Pancreas (tissue), 10 donors: ENCODE measurements at regions not wholly inside any gene's neighbourhood (a gene's known extent, or its start where the extent isn't known, plus 50 kb on each side); places are given as distances from the start of the nearest gene placed in this dataset.
"Not testable (repeated sequence)": the region's sequence is repeated elsewhere in the genome, so short reads cannot be mapped to it uniquely, and the experiment has no call there.

Source experiments
- ATAC-seq, 4 donors: fragments of 200-7000 bp; cut with Tn5 transposase; one replicate each; pipeline versions ENCODE4 v1.8.0 to v1.9.1; 2020; ENCODE audit warnings: mild to moderate bottlenecking in 4 of 4, moderate library complexity in 4 of 4
- DNase-seq, 6 donors: peaks; one replicate each; pipeline ENCODE4 v3.0.0-alpha.2; 2020
- FAIRE-seq: peaks from 2 replicates; lab custom pipeline; 2012; peaks lifted over from hg19 to GRCh38; lab: Jason Lieb, UNC
- H3K27ac ChIP-seq, 4 donors: fragments of 200-600 bp; sonication (generic); 1 replicate in 3 of 4; 2 replicates in 1 of 4; pipeline versions ENCODE4 v1.5.0 to v1.8.0; 2020
- H3K27me3 ChIP-seq, 4 donors: fragments of 200-600 bp; one replicate each; pipeline ENCODE4 v1.8.0; 2021
- H3K36me3 ChIP-seq, 3 donors: fragments of 200-600 bp; sonication (generic) in 1 of 3; one replicate each; pipeline versions ENCODE4 v1.5.0 to v1.8.0; 2020 to 2021
- H3K4me1 ChIP-seq, 3 donors: fragments of 200-600 bp; one replicate each; pipeline ENCODE4 v1.8.0; 2021
- H3K4me3 ChIP-seq, 4 donors: fragments of 200-600 bp; sonication (generic) in 2 of 4; one replicate each; pipeline versions ENCODE4 v1.5.0 to v1.8.0; 2020 to 2021
- H3K9me3 ChIP-seq, 4 donors: fragments of 200-600 bp; one replicate each; pipeline ENCODE4 v1.8.0; 2021
- CTCF ChIP-seq, 4 donors: fragments of 200-600 bp; sonication (generic) in 3 of 4; IDR thresholded peaks; one replicate each; pipeline versions ENCODE4 v1.5.0 to v1.8.0; 2021; ENCODE audit warnings: antibody characterized with exemption in 4 of 4
- WGBS, 2 donors: extraction: QIAGEN DNeasy Blood & Tissue Kit; methylation state at CpG; one replicate each; pipeline ENCODE4 v1.1.7; 2013; 5-methylcytosine and 5-hydroxymethylcytosine counted together
- intact Hi-C, 3 donors: fragments of 100-400 bp; cut with DNase I; formaldehyde crosslinking; loops; one replicate each; pipeline versions ENCODE4 v1.11.1 to v1.14.2; 2022
- donor health status: healthy with polysubstance abuse.
- donor health status: DM: no; HTN: no; CAD: no; lungs with moderate emphysema.
- donor health status: DM: no; HTN: no; CAD: no.
- donor health status: control.
- donor health status: control.
- donor health status: Bipolar disorder and iron deficiency.
- donor health status: DM: yes; HTN: yes; CAD: no.
- donor health status: DM: no; HTN: no; CAD: no.
- donor health status: DM: no; HTN: no; CAD: no.
- donor health status: DM: yes; HTN: yes; CAD: no.

- H3K9me3 ChIP-seq, intact Hi-C loops, H3K27ac ChIP-seq, H3K4me3 ChIP-seq, H3K36me3 ChIP-seq, H3K27me3 ChIP-seq, FAIRE-seq, DNase-seq, H3K4me1 ChIP-seq, ATAC-seq: not testable (repeated sequence)
- WGBS, 2 donors: 31 to 35% methylated on average over 1 of the region's 1 CpG
Observed at GRCh38 chr22:11037314-11037713, 4490.7 kb upstream of the OR11H1 start.

GRCh38 chr22:11037814-11038213 is 4490.2 kb upstream of the OR11H1 start:
- ATAC-seq, H3K4me3 ChIP-seq, H3K27me3 ChIP-seq, H3K36me3 ChIP-seq, H3K4me1 ChIP-seq, DNase-seq, H3K27ac ChIP-seq, H3K9me3 ChIP-seq, intact Hi-C loops, FAIRE-seq: not testable (repeated sequence)
- WGBS, 2 donors: 38 to 40% methylated on average over 2 of the region's 2 CpGs

DNA sequence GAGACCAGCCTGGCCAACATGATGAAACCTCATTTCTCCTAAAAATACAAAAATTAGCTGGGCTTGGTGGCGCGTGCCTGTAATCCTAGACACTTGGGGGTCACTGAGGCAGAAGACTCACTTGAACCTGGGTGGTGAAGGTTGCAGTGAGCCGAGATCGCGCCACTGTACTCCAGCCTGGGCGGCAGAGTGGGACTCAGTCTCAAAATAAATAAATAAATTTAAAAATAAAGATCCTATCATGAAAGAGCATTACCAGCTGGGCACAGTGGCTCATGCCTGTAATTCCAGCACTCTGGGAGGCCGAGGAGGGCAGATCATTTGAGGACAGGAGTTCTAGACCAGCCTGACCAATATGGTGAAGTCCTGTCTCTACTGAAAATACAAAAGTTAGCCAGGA is 4489.2 kb upstream of the OR11H1 start:
- ATAC-seq, H3K27me3 ChIP-seq, H3K4me1 ChIP-seq, H3K27ac ChIP-seq, intact Hi-C loops, H3K36me3 ChIP-seq, FAIRE-seq, H3K9me3 ChIP-seq, DNase-seq, H3K4me3 ChIP-seq: not testable (repeated sequence)
- 48 to 55% methylated on average over 7 of the region's 7 CpGs for WGBS, 2 donors

DNA sequence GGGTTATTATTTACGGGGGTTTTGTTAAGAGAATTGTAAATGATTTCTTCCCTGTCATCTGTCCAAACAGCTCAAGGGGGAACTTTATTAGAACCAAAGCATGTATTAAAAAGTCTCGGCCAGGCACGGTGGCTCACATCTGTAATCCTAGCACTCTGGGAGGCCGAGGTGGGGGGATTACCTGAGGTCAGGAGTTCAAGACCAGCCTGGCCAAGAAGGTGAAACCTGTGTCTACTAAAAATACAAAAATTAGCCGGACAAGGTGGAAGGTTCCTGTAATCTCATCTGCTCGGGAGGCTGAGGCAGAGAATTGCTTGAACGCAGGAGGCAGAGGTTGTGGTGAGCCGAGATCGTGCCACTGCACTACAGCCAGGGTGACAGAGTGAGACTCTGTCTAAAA is 4486.6 kb upstream of the OR11H1 start:
- H3K27me3 ChIP-seq, DNase-seq, H3K4me3 ChIP-seq, H3K27ac ChIP-seq, H3K36me3 ChIP-seq, FAIRE-seq, H3K4me1 ChIP-seq, intact Hi-C loops, ATAC-seq, H3K9me3 ChIP-seq: not testable (repeated sequence)
- 41 to 48% methylated on average over 9 of the region's 9 CpGs for WGBS, 2 donors

DNA sequence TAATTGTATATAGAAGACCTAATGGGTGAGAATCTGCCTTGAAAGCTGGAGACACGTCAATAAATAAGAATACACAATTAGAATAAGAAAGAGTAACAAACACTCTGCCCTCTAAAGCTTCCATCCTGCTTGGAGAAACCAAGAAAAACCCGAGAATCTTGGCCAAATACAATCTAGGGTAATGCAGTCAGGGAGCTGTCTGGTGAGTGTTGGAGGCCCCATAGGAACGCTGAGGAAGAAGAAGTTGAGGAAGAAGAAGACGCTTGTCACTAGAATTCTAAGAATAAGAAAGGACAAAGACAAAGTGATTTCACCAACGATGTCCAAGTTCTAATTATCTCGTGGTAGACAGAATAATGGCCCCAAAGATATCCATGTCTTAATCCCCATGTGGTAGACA is 4485.9 kb upstream of the OR11H1 start:
- no peaks in the 10 kb centered on the region for H3K4me1 ChIP-seq
- H3K27me3 ChIP-seq: no peaks in the 10 kb centered on the region
- H3K27ac ChIP-seq: no peak overlapping the region
- no peaks in the 10 kb centered on the region for H3K36me3 ChIP-seq
- TF ChIP-seq CTCF (IDR thresholded peaks at IDR 0.05): no peak
- no peaks in the 10 kb centered on the region for H3K9me3 ChIP-seq
- no peak for ATAC-seq
- FAIRE-seq: no peak
- intact Hi-C loops: no loop called here
- H3K4me3 ChIP-seq: no peak overlapping the region
- no peak for DNase-seq
- WGBS, 2 donors: 17 to 21% methylated on average over 6 of the region's 6 CpGs

GRCh38 chr22:11043289-11043688 is 4484.7 kb upstream of the OR11H1 start:
- H3K9me3 ChIP-seq, H3K4me3 ChIP-seq, H3K36me3 ChIP-seq, H3K27ac ChIP-seq, ATAC-seq, H3K4me1 ChIP-seq, intact Hi-C loops, H3K27me3 ChIP-seq, FAIRE-seq, DNase-seq: not testable (repeated sequence)

DNA sequence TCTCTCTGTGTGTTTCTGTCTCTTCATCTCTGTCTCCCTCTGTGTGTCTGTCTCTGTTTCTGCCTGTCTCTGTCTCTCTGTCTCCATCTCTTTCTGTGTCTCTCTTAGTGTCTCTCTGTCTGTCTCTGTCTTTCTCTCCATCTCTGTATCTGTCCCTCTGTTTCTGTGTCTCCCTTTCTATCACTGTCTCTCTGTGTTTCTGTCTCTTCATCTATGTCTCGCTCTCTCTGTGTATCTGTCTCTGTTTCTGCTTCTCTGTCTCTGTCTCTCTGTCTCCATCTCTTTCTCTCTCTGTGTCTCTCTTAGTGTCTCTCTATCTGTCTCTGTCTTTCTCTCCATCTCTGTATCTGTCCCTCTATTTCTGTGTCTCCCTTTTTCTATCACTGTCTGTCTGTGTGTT is 4479.1 kb upstream of the OR11H1 start:
- intact Hi-C loops, DNase-seq, H3K27ac ChIP-seq, FAIRE-seq, H3K36me3 ChIP-seq, H3K27me3 ChIP-seq, H3K4me3 ChIP-seq, ATAC-seq, H3K9me3 ChIP-seq, H3K4me1 ChIP-seq: not testable (repeated sequence)
- 86 to 89% methylated on average over 1 of the region's 1 CpG for WGBS, 2 donors

GRCh38 chr22:11050226-11050625 is 4477.8 kb upstream of the OR11H1 start:
- H3K9me3 ChIP-seq, ATAC-seq, H3K27me3 ChIP-seq, H3K36me3 ChIP-seq, DNase-seq, H3K4me1 ChIP-seq, FAIRE-seq, H3K27ac ChIP-seq, H3K4me3 ChIP-seq, intact Hi-C loops: not testable (repeated sequence)
- WGBS, 2 donors: 52 to 59% methylated on average over 10 to 11 of the region's 11 CpGs

GRCh38 chr22:11051401-11052112 is 4476.4 kb upstream of the OR11H1 start:
- WGBS, 2 donors: 47 to 52% methylated on average over 7 of the region's 9 CpGs

GRCh38 chr22:11053403-11054344 is 4474.3 kb upstream of the OR11H1 start:
- H3K27ac ChIP-seq, FAIRE-seq, DNase-seq, intact Hi-C loops, H3K36me3 ChIP-seq, H3K27me3 ChIP-seq, H3K9me3 ChIP-seq, H3K4me3 ChIP-seq, H3K4me1 ChIP-seq: not testable (repeated sequence)
- WGBS, 2 donors: 49 to 56% methylated on average over 24 of the region's 24 CpGs
- ATAC-seq: peak in 2 of 4 donors; percentile 55 to 57

More at GRCh38 chr22:11051401-11052112, 4476.4 kb upstream of the OR11H1 start:
- H3K27ac ChIP-seq, H3K4me3 ChIP-seq, H3K27me3 ChIP-seq, FAIRE-seq, intact Hi-C loops, H3K9me3 ChIP-seq, H3K4me1 ChIP-seq, DNase-seq, H3K36me3 ChIP-seq: not testable (repeated sequence)
- ATAC-seq: peak in 2 of 4 donors; percentile 12 to 21

- 57 to 59% methylated on average over 11 of the region's 11 CpGs for WGBS, 2 donors
- ATAC-seq, H3K4me1 ChIP-seq, H3K36me3 ChIP-seq, FAIRE-seq, H3K4me3 ChIP-seq, H3K27ac ChIP-seq, H3K9me3 ChIP-seq, H3K27me3 ChIP-seq, intact Hi-C loops: not testable (repeated sequence)
- peak in 1 of 6 donors; percentile 89 for DNase-seq
Observed at GRCh38 chr22:11054681-11055080, 4473.3 kb upstream of the OR11H1 start.
